ENCODE measurements at regions not wholly inside any gene's neighbourhood (a gene's known extent, or its start where the extent isn't known, plus 50 kb on each side); places are given as distances from the start of the nearest gene placed in this dataset.

- no peak for TF ChIP-seq CTCF (IDR thresholded peaks at IDR 0.05)
- TF ChIP-seq TCF7L2 (IDR thresholded peaks at IDR 0.05; ENCODE audit: low read depth, low read length), result no peak
- TF ChIP-seq REST (IDR thresholded peaks at IDR 0.05; ENCODE audit: insufficient read depth in 1 of 2, low read depth in 2 of 2, low read length in 1 of 2), result no peak
- TF ChIP-seq POLR2AphosphoS5 (IDR thresholded peaks at IDR 0.05; ENCODE audit: low read depth, low read length), result no peak
These were observed 151.7 kb upstream of the PROK2 start for GRCh38 chr3:71936681-71937080.
